WI38 (cell line): ENCODE measurements at regions not wholly inside any gene's neighbourhood (a gene's known extent, or its start where the extent isn't known, plus 50 kb on each side); places are given as distances from the start of the nearest gene placed in this dataset.

Source experiments
- H3K4me3 ChIP-seq: 2 replicates; pipeline ENCODE4 v1.5.1; 2011; ENCODE audit warnings: low read depth, mild to moderate bottlenecking, control low read depth, low read length
- TF ChIP-seq, protein P1 (sequence below): IDR thresholded peaks from 2 replicates; pipeline ENCODE4 v1.5.1; 2012; ENCODE audit warnings: low read depth, mild to moderate bottlenecking, control low read depth, low read length

DNA sequence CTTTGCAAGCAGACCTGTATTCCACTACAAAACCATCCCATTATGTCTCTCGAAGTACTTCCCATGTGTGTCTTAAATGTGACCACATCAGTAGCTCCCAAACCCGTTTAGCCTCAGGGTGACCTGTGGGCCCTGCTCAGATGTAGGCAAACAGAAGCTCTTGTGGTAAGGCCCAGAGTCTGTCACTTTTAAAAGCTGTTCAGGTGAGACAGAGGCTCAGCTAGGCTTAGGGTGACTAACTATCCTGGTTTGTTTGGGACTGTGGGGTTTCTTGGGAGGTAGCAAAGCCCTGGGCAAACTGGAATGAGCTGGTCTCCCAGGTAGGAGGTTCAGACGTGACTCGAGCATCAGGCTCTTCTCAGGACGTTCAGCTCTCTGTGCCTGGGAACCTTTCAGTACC, 64.5 kb upstream of the VASH1 start:
- TF ChIP-seq, protein P1, sequence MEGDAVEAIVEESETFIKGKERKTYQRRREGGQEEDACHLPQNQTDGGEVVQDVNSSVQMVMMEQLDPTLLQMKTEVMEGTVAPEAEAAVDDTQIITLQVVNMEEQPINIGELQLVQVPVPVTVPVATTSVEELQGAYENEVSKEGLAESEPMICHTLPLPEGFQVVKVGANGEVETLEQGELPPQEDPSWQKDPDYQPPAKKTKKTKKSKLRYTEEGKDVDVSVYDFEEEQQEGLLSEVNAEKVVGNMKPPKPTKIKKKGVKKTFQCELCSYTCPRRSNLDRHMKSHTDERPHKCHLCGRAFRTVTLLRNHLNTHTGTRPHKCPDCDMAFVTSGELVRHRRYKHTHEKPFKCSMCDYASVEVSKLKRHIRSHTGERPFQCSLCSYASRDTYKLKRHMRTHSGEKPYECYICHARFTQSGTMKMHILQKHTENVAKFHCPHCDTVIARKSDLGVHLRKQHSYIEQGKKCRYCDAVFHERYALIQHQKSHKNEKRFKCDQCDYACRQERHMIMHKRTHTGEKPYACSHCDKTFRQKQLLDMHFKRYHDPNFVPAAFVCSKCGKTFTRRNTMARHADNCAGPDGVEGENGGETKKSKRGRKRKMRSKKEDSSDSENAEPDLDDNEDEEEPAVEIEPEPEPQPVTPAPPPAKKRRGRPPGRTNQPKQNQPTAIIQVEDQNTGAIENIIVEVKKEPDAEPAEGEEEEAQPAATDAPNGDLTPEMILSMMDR: no peak
- no peak overlapping the region for H3K4me3 ChIP-seq

- no peak overlapping the region for H3K4me3 ChIP-seq
- TF ChIP-seq, protein P1: no peak
Observed at GRCh38 chr14:76697246-76697905, 63.9 kb upstream of the VASH1 start.

DNA sequence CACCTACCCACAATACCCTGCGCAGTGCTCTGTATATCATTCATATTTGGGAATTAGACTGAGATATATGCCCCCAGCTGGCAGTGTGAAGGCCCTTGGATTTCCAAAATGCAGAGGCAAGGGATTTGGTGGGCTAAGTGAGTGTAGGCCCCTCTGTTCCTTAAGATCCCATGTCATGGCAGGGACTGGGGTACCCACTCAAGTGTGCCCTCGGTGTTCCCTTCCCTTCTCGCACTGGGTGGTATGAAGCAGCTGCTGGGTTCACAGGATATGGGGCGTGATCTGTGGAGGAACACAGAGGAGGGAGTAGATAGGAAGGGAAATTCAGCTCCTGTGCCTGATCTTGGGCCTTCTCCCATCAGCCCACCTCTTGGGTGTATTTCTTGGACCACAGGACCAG, 63.1 kb upstream of the VASH1 start:
- no peak overlapping the region for H3K4me3 ChIP-seq
- TF ChIP-seq, protein P1: no peak

- TF ChIP-seq, protein P1: no peak
- H3K4me3 ChIP-seq: no peak overlapping the region
Observed at GRCh38 chr14:76698631-76699030, 62.6 kb upstream of the VASH1 start.

GRCh38 chr14:76699209-76699938, 61.9 kb upstream of the VASH1 start:
- no peak overlapping the region for H3K4me3 ChIP-seq
- TF ChIP-seq, protein P1: no peak

- TF ChIP-seq, protein P1: no peak
- no peak overlapping the region for H3K4me3 ChIP-seq
Observed at GRCh38 chr14:76699939-76700590, 61.2 kb upstream of the VASH1 start.

GRCh38 chr14:76701436-76701835, 59.8 kb upstream of the VASH1 start:
- TF ChIP-seq, protein P1: no peak
- H3K4me3 ChIP-seq: no peak overlapping the region
